Hepatocyte (in vitro differentiated cells): ENCODE measurements at regions not wholly inside any gene's neighbourhood (a gene's known extent, or its start where the extent isn't known, plus 50 kb on each side); places are given as distances from the start of the nearest gene placed in this dataset.

Experiments
- DNase-seq: peaks from one replicate; pipeline ENCODE4 v3.0.0-alpha.2; 2016; ENCODE audit warnings: low spot score
- H2AFZ ChIP-seq: fragments of 200-600 bp; sonication (generic); 2 replicates; pipeline ENCODE4 v1.6.0; 2016; ENCODE audit warnings: antibody characterized with exemption, mild to moderate bottlenecking
- H3K27ac ChIP-seq: fragments of 200-600 bp; sonication (generic); 2 replicates; pipeline ENCODE4 v1.5.1; 2016; ENCODE audit warnings: mild to moderate bottlenecking
- H3K27me3 ChIP-seq: fragments of 200-600 bp; sonication (generic); 2 replicates; pipeline ENCODE4 v1.6.1; 2016
- H3K36me3 ChIP-seq: fragments of 200-600 bp; sonication (generic); replicated peaks from 2 replicates; pipeline ENCODE4 v1.5.1; 2016; ENCODE audit warnings: low read depth; ENCODE audit not compliant: insufficient read depth
- H3K4me1 ChIP-seq: fragments of 200-600 bp; sonication (generic); 2 replicates; pipeline ENCODE4 v1.5.1; 2016; ENCODE audit warnings: mild to moderate bottlenecking, moderate library complexity; ENCODE audit not compliant: insufficient read depth
- H3K4me2 ChIP-seq: fragments of 200-600 bp; sonication (generic); 2 replicates; pipeline ENCODE4 v1.6.0; 2016
- H3K4me3 ChIP-seq: fragments of 200-600 bp; sonication (generic); 2 replicates; pipeline ENCODE4 v1.5.1; 2016; ENCODE audit warnings: mild to moderate bottlenecking
- H3K79me2 ChIP-seq: fragments of 200-600 bp; sonication (generic); 2 replicates; pipeline ENCODE4 v1.6.0; 2017; ENCODE audit warnings: mild to moderate bottlenecking
- H3K9me2 ChIP-seq: fragments of 200-600 bp; sonication (generic); replicated peaks from 2 replicates; pipeline ENCODE4 v1.6.0; 2017; ENCODE audit warnings: mild to moderate bottlenecking; ENCODE audit not compliant: insufficient read depth
- H3K9me3 ChIP-seq: fragments of 200-600 bp; sonication (generic); 2 replicates; pipeline ENCODE4 v1.5.1; 2016; ENCODE audit warnings: low read depth, mild to moderate bottlenecking
- H4K20me1 ChIP-seq: fragments of 200-600 bp; sonication (generic); 2 replicates; pipeline ENCODE4 v1.6.0; 2016; ENCODE audit warnings: mild to moderate bottlenecking; ENCODE audit not compliant: insufficient read depth, poor library complexity, severe bottlenecking
- EZH2 ChIP-seq: fragments of 200-600 bp; sonication (generic); IDR thresholded peaks from 2 replicates; pipeline ENCODE4 v1.6.1; 2016; ENCODE audit warnings: antibody characterized with exemption, mild to moderate bottlenecking, borderline replicate concordance
- EZH2phosphoT487 ChIP-seq: fragments of 200-600 bp; sonication (generic); IDR thresholded peaks from one replicate; pipeline ENCODE4 v1.6.1; 2018; ENCODE audit warnings: antibody characterized with exemption, mild to moderate bottlenecking, low read depth, moderate library complexity; ENCODE audit not compliant: unreplicated experiment, severe bottlenecking
- WGBS: methylation state at CpG from one replicate; pipeline ENCODE4 v1.1.6; 2016; ENCODE audit warnings: low lambda C conversion rate; ENCODE audit errors: missing lambda C conversion rate; 5-methylcytosine and 5-hydroxymethylcytosine counted together
- TF ChIP-seq, protein P1 (sequence below): fragments of 200-600 bp; sonication (generic); IDR thresholded peaks from 2 replicates; pipeline ENCODE4 v1.5.1; 2016; ENCODE audit warnings: antibody characterized with exemption, mild to moderate bottlenecking; ENCODE audit not compliant: poor library complexity

DNA sequence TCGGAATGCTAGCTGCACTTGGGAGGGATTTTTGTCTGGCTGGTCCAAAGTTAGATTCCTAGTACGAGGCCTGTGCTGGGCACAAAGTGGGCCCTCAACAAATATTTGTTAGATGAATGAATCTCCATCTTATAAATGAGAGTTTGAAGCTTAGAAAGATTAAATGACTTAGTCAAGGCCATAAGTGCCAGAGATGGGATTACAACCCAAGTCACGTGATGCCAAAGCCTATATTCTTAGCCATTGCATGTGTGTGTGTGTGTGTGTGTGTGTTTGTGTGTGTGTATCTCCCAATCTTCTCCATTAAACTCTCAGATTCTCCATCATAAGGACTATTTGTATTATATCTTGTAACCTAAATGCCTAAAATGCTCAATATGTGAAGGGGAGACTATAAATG lies 130.8 kb upstream of the MAP1B start:
- H3K9me3 ChIP-seq: no peaks in the 10 kb centered on the region
- H3K4me2 ChIP-seq: no peak overlapping the region
- no peaks in the 10 kb centered on the region for H3K9me2 ChIP-seq
- peaks cover 5% of the 10 kb centered on the region for H3K4me1 ChIP-seq
- H3K27ac ChIP-seq: no peak overlapping the region
- no peak overlapping the region for H3K4me3 ChIP-seq
- H2AFZ ChIP-seq: no peak overlapping the region
- no peaks in the 10 kb centered on the region for H3K79me2 ChIP-seq
- no peaks in the 10 kb centered on the region for H3K36me3 ChIP-seq
- 87% methylated on average over 3 of the region's 3 CpGs for WGBS
- H4K20me1 ChIP-seq: no peaks in the 10 kb centered on the region
- TF ChIP-seq, protein P1, sequence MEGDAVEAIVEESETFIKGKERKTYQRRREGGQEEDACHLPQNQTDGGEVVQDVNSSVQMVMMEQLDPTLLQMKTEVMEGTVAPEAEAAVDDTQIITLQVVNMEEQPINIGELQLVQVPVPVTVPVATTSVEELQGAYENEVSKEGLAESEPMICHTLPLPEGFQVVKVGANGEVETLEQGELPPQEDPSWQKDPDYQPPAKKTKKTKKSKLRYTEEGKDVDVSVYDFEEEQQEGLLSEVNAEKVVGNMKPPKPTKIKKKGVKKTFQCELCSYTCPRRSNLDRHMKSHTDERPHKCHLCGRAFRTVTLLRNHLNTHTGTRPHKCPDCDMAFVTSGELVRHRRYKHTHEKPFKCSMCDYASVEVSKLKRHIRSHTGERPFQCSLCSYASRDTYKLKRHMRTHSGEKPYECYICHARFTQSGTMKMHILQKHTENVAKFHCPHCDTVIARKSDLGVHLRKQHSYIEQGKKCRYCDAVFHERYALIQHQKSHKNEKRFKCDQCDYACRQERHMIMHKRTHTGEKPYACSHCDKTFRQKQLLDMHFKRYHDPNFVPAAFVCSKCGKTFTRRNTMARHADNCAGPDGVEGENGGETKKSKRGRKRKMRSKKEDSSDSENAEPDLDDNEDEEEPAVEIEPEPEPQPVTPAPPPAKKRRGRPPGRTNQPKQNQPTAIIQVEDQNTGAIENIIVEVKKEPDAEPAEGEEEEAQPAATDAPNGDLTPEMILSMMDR: no peak
- no peak for TF ChIP-seq EZH2
- no peak for TF ChIP-seq EZH2phosphoT487
- DNase-seq: no peak
- no peaks in the 10 kb centered on the region for H3K27me3 ChIP-seq

DNA sequence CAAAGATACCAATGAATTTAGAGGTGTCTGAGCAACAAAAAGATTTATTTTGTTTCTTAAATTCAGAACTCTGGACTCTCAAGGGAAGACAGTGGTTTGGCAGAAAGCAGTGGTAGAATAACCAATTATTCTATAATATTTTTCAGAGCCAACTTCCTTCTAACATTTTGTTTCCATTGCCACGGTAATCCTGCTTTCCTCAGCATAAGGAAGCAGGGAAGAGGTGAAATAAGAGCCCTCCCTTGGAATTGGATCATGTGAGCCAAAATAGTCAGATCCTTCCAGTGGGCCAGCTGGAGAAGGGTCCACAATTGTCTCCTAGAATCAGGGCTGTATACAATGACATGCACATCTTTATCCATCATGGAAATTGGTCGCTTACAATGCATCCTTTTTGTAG lies 130.0 kb upstream of the MAP1B start:
- H3K27ac ChIP-seq: no peak overlapping the region
- H3K79me2 ChIP-seq: no peaks in the 10 kb centered on the region
- WGBS: 77% methylated on average over 2 of the region's 2 CpGs
- no peaks in the 10 kb centered on the region for H3K9me3 ChIP-seq
- H3K36me3 ChIP-seq: no peaks in the 10 kb centered on the region
- H3K4me3 ChIP-seq: no peak overlapping the region
- no peaks in the 10 kb centered on the region for H4K20me1 ChIP-seq
- TF ChIP-seq, protein P1: no peak
- TF ChIP-seq EZH2: no peak
- TF ChIP-seq EZH2phosphoT487: no peak
- H3K9me2 ChIP-seq: no peaks in the 10 kb centered on the region
- peaks cover 5% of the 10 kb centered on the region for H3K4me1 ChIP-seq
- no peaks in the 10 kb centered on the region for H3K27me3 ChIP-seq
- H2AFZ ChIP-seq: no peak overlapping the region
- DNase-seq: no peak
- H3K4me2 ChIP-seq: no peak overlapping the region

- no peak overlapping the region for H2AFZ ChIP-seq
- H3K27me3 ChIP-seq: no peaks in the 10 kb centered on the region
- H3K9me3 ChIP-seq: no peaks in the 10 kb centered on the region
- no peaks in the 10 kb centered on the region for H3K79me2 ChIP-seq
- DNase-seq: no peak
- H3K4me3 ChIP-seq: no peak overlapping the region
- no peak overlapping the region for H3K4me2 ChIP-seq
- 89% methylated on average over 1 of the region's 1 CpG for WGBS
- no peak overlapping the region for H3K27ac ChIP-seq
- H3K4me1 ChIP-seq: peaks cover 5% of the 10 kb centered on the region
- no peaks in the 10 kb centered on the region for H4K20me1 ChIP-seq
- TF ChIP-seq, protein P1: no peak
- H3K36me3 ChIP-seq: no peaks in the 10 kb centered on the region
- no peaks in the 10 kb centered on the region for H3K9me2 ChIP-seq
Measured at GRCh38 chr5:71978216-71978615, 129.1 kb upstream of the MAP1B start.

GRCh38 chr5:71982717-71983395 lies 124.4 kb upstream of the MAP1B start:
- H3K4me1 ChIP-seq: no peaks in the 10 kb centered on the region
- WGBS: 95% methylated on average over 2 of the region's 2 CpGs
- H3K27ac ChIP-seq: no peak overlapping the region
- no peak overlapping the region for H3K4me3 ChIP-seq
- no peaks in the 10 kb centered on the region for H3K27me3 ChIP-seq
- DNase-seq: no peak
- H3K9me2 ChIP-seq: no peaks in the 10 kb centered on the region
- TF ChIP-seq EZH2phosphoT487: no peak
- no peaks in the 10 kb centered on the region for H4K20me1 ChIP-seq
- H3K79me2 ChIP-seq: no peaks in the 10 kb centered on the region
- no peak overlapping the region for H2AFZ ChIP-seq
- H3K9me3 ChIP-seq: no peaks in the 10 kb centered on the region
- H3K4me2 ChIP-seq: no peak overlapping the region
- no peaks in the 10 kb centered on the region for H3K36me3 ChIP-seq
